HCT116 (cell line): ENCODE measurements at regions not wholly inside any gene's neighbourhood (a gene's known extent, or its start where the extent isn't known, plus 50 kb on each side); places are given as distances from the start of the nearest gene placed in this dataset.

Source experiments
- ATAC-seq: fragments of 200-7000 bp; cut with Tn5 transposase; 2 replicates; pipeline ENCODE4 v1.9.1; 2020; ENCODE audit warnings: mild to moderate bottlenecking, moderate library complexity
- BruUV-seq: library from RNA; stranded (reverse); fragments of 400-500 nt; replicated peaks from 2 replicates; lab custom pipeline; 2021; lab: Mats Ljungman, UMichigan
- CTCF ChIA-PET: fragments of 300-600 bp; sonication (Branson Sonifier 250); formaldehyde crosslinking; loops from one replicate; lab custom pipeline; 2021; ENCODE audit warnings: antibody characterized with exemption; lab: Charles Lee
- POLR2A ChIA-PET: fragments of 300-600, 350-600 bp; sonication (Branson Sonifier 250); formaldehyde crosslinking; loops from one replicate; lab custom pipeline; 2021; ENCODE audit warnings: antibody characterized with exemption; lab: Charles Lee
- RAD21 ChIA-PET, 2 experiments: fragments of 300-600 bp; sonication (Branson Sonifier 250); formaldehyde crosslinking; loops; one replicate each; lab custom pipeline; 2023; ENCODE audit warnings: low total read pairs in 2 of 2; ENCODE audit not compliant: uncharacterized antibody in 2 of 2, unreplicated experiment in 2 of 2, low non-redundant PET in 1 of 2; lab: Charles Lee
- DNase-seq: peaks from one replicate; pipeline ENCODE4 v3.0.0-alpha.2; 2010; ENCODE audit warnings: low read depth, low spot score
- H2AFZ ChIP-seq: fragments of 200-600 bp; shearing (Covaris generic), sonication (generic); 2 replicates; pipeline ENCODE4 v1.6.1; 2017; ENCODE audit warnings: low read depth, mixed run types, mixed read lengths, antibody characterized with exemption, low read length; ENCODE audit not compliant: poor library complexity, severe bottlenecking
- H3K27ac ChIP-seq: 2 replicates; pipeline ENCODE4 v1.5.1; 2012; ENCODE audit warnings: low read depth, low read length
- H3K27me3 ChIP-seq: fragments of 200-600 bp; sonication (generic); 2 replicates; pipeline ENCODE4 v1.6.1; 2016; ENCODE audit warnings: mixed run types, low read length, mixed read lengths; ENCODE audit not compliant: insufficient read depth
- H3K36me3 ChIP-seq, 2 experiments: fragments of 200-500 bp in 1 of 2; fragments of 200-600 bp in 1 of 2; sonication (Bioruptor generic) in 1 of 2; sonication (generic) in 1 of 2; 2 replicates each; pipeline versions ENCODE4 v1.5.1 to v1.6.1; 2014 to 2016; ENCODE audit warnings: low read length in 2 of 2, inconsistent platforms in 1 of 2, mixed read lengths in 1 of 2, mixed run types in 1 of 2; ENCODE audit not compliant: insufficient read depth in 2 of 2, control insufficient read depth in 1 of 2
- H3K4me1 ChIP-seq, 2 experiments: fragments of 200-600 bp in 1 of 2; sonication (generic) in 1 of 2; 2 replicates each; pipeline versions ENCODE4 v1.5.1 to v1.6.1; 2012 to 2017; ENCODE audit warnings: low read length in 2 of 2, inconsistent platforms in 1 of 2, mild to moderate bottlenecking in 1 of 2, mixed read lengths in 1 of 2, mixed run types in 1 of 2, moderate library complexity in 1 of 2; ENCODE audit not compliant: insufficient read depth in 2 of 2, control insufficient read depth in 1 of 2
- H3K4me2 ChIP-seq: fragments of 200-600 bp; sonication (generic); 2 replicates; pipeline ENCODE4 v1.6.1; 2017; ENCODE audit warnings: mixed run types, low read length, mixed read lengths
- H3K4me3 ChIP-seq, 2 experiments: fragments of 200-600 bp in 1 of 2; sonication (generic) in 1 of 2; replicated peaks in 1 of 2; 2 replicates each; pipeline ENCODE4 v1.5.1; 2011 to 2016; ENCODE audit warnings: low read length in 2 of 2, control low read depth in 1 of 2, low read depth in 1 of 2, mild to moderate bottlenecking in 1 of 2, mixed read lengths in 1 of 2, mixed run types in 1 of 2
- H3K79me2 ChIP-seq: fragments of 200-600 bp; sonication (generic); 2 replicates; pipeline ENCODE4 v1.6.1; 2017; ENCODE audit warnings: mild to moderate bottlenecking, mixed run types, low read length, moderate library complexity, mixed read lengths; ENCODE audit not compliant: insufficient read depth
- H3K9ac ChIP-seq: fragments of 200-600 bp; sonication (generic); 2 replicates; pipeline ENCODE4 v1.6.1; 2016; ENCODE audit warnings: low read length, mixed read lengths
- H3K9me2 ChIP-seq: fragments of 200-600 bp; sonication (generic), shearing (Covaris generic); 2 replicates; pipeline ENCODE4 v1.6.1; 2017; ENCODE audit warnings: mixed run types, mild to moderate bottlenecking, moderate library complexity; ENCODE audit not compliant: insufficient read depth
- H3K9me3 ChIP-seq, 2 experiments: fragments of 200-500 bp in 1 of 2; fragments of 200-600 bp in 1 of 2; sonication (Bioruptor generic) in 1 of 2; sonication (generic) in 1 of 2; 2 replicates each; pipeline ENCODE4 v1.6.1; 2014 to 2017; ENCODE audit warnings: low read length in 2 of 2, mixed read lengths in 2 of 2, inconsistent platforms in 1 of 2, low read depth in 1 of 2, mild to moderate bottlenecking in 1 of 2, mixed run types in 1 of 2, moderate library complexity in 1 of 2; ENCODE audit not compliant: control insufficient read depth in 1 of 2, insufficient read depth in 1 of 2
- H4K20me1 ChIP-seq: fragments of 200-600 bp; sonication (generic), shearing (Covaris generic); 2 replicates; pipeline ENCODE4 v1.6.1; 2017; ENCODE audit warnings: mixed run types, mild to moderate bottlenecking, moderate library complexity; ENCODE audit not compliant: insufficient read depth
- CBX3 ChIP-seq: IDR thresholded peaks from 2 replicates; pipeline ENCODE4 v1.6.1; 2012; ENCODE audit warnings: low read depth
- CEBPB ChIP-seq: IDR thresholded peaks from 2 replicates; pipeline ENCODE4 v1.6.1; 2012; ENCODE audit warnings: low read depth
- EGR1 ChIP-seq: IDR thresholded peaks from 2 replicates; pipeline ENCODE4 v1.6.1; 2012; ENCODE audit warnings: low read depth
- EZH2 ChIP-seq: fragments of 200-600 bp; sonication (generic); IDR thresholded peaks from 2 replicates; pipeline ENCODE4 v1.6.1; 2017; ENCODE audit warnings: antibody characterized with exemption, mixed run types
- FOSL1 ChIP-seq: IDR thresholded peaks from 2 replicates; pipeline ENCODE4 v1.6.1; 2012; ENCODE audit warnings: low read depth
- JUND ChIP-seq: IDR thresholded peaks from 2 replicates; pipeline ENCODE4 v1.6.1; 2012
- MAX ChIP-seq: IDR thresholded peaks from 2 replicates; pipeline ENCODE4 v1.6.1; 2012
- POLR2A ChIP-seq: IDR thresholded peaks from 2 replicates; pipeline ENCODE4 v1.7.0; 2011; ENCODE audit warnings: borderline replicate concordance; ENCODE audit not compliant: insufficient read depth, insufficient read length; ENCODE audit errors: extremely low read depth
- REST ChIP-seq: IDR thresholded peaks from 2 replicates; pipeline ENCODE4 v1.6.1; 2012; ENCODE audit warnings: low read depth
- SIN3A ChIP-seq: IDR thresholded peaks from 2 replicates; pipeline ENCODE4 v1.6.1; 2012; ENCODE audit warnings: low read depth
- TCF7L2 ChIP-seq: IDR thresholded peaks from 2 replicates; pipeline ENCODE4 v1.7.0; 2011; ENCODE audit warnings: borderline replicate concordance, inconsistent platforms; ENCODE audit not compliant: insufficient read depth, insufficient read length; ENCODE audit errors: extremely low read depth
- YY1 ChIP-seq: IDR thresholded peaks from 2 replicates; pipeline ENCODE4 v1.6.1; 2011; ENCODE audit warnings: low read length, low read depth, moderate library complexity, mild to moderate bottlenecking; ENCODE audit not compliant: insufficient replicate concordance; ENCODE audit errors: extremely low read depth
- ZFX ChIP-seq: fragments of 450-650 bp; IDR thresholded peaks from 2 replicates; pipeline ENCODE4 v1.6.1; 2017
- ZNF274 ChIP-seq: fragments of 200-500 bp; sonication (Bioruptor generic); IDR thresholded peaks from 2 replicates; pipeline ENCODE4 v1.6.1; 2014; ENCODE audit warnings: mild to moderate bottlenecking, low read depth, low read length, inconsistent platforms
- intact Hi-C: fragments of 100-400 bp; cut with micrococcal nuclease; formaldehyde crosslinking; loops from 2 replicates; pipeline ENCODE4 v1.10.0; 2022
- TF ChIP-seq, protein P1 (sequence below): IDR thresholded peaks from 2 replicates; pipeline ENCODE4 v1.6.1; 2011; ENCODE audit warnings: mild to moderate bottlenecking, low read length, moderate library complexity; ENCODE audit not compliant: insufficient replicate concordance; ENCODE audit errors: extremely low read depth

GRCh38 chr12:126362493-126362892 is 1297.3 kb downstream of the AACS start:
- no peaks in the 10 kb centered on the region for H4K20me1 ChIP-seq
- H3K9ac ChIP-seq, result no peak overlapping the region
- no peaks in the 10 kb centered on the region for H3K27me3 ChIP-seq
- intact Hi-C loops, result no loop called here
- ChIA-PET RAD21 (no interaction called here), CTCF (no interaction called here), POLR2A (no interaction called here)
- no peaks in the 10 kb centered on the region for H3K9me2 ChIP-seq
- DNase-seq (no peak), ATAC-seq (no peak)
- H3K27ac ChIP-seq, result no peak overlapping the region
- peaks cover 13 to 20% of the 10 kb centered on the region in 2 experiments; a peak in 3 of 4 replicates for H3K9me3 ChIP-seq
- no peak overlapping the region for H3K4me3 ChIP-seq
- no peaks in the 10 kb centered on the region for H3K79me2 ChIP-seq
- TF ChIP-seq REST (no peak), SIN3A (no peak), POLR2A (no peak), ZFX (no peak), ZNF274 (no peak), EZH2 (no peak), JUND (no peak), EGR1 (no peak), CEBPB (no peak), YY1 (no peak), MAX (no peak), CBX3 (no peak), TCF7L2 (no peak), FOSL1 (no peak)
- TF ChIP-seq, protein P1, sequence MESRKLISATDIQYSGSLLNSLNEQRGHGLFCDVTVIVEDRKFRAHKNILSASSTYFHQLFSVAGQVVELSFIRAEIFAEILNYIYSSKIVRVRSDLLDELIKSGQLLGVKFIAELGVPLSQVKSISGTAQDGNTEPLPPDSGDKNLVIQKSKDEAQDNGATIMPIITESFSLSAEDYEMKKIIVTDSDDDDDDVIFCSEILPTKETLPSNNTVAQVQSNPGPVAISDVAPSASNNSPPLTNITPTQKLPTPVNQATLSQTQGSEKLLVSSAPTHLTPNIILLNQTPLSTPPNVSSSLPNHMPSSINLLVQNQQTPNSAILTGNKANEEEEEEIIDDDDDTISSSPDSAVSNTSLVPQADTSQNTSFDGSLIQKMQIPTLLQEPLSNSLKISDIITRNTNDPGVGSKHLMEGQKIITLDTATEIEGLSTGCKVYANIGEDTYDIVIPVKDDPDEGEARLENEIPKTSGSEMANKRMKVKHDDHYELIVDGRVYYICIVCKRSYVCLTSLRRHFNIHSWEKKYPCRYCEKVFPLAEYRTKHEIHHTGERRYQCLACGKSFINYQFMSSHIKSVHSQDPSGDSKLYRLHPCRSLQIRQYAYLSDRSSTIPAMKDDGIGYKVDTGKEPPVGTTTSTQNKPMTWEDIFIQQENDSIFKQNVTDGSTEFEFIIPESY, result no peak
- BruUV-seq, result no TSS peak
- no peaks in the 10 kb centered on the region for H3K36me3 ChIP-seq
- no peaks in the 10 kb centered on the region for H3K4me1 ChIP-seq
- no peak overlapping the region for H2AFZ ChIP-seq
- no peak overlapping the region for H3K4me2 ChIP-seq
